Stimulated activated CD4-positive, alpha-beta T cell treated with anti-CD3 and anti-CD28 coated beads, TNF-alpha, amount 100 ng/mL, for 24 hours (primary cell): ENCODE measurements at regions not wholly inside any gene's neighbourhood (a gene's known extent, or its start where the extent isn't known, plus 50 kb on each side); places are given as distances from the start of the nearest gene placed in this dataset.

ENCODE experiments used
- DNase-seq, 3 experiments: peaks; one replicate each; pipeline ENCODE4 v3.0.0-alpha.2; 2020; ENCODE audit warnings: low read depth in 3 of 3

DNA sequence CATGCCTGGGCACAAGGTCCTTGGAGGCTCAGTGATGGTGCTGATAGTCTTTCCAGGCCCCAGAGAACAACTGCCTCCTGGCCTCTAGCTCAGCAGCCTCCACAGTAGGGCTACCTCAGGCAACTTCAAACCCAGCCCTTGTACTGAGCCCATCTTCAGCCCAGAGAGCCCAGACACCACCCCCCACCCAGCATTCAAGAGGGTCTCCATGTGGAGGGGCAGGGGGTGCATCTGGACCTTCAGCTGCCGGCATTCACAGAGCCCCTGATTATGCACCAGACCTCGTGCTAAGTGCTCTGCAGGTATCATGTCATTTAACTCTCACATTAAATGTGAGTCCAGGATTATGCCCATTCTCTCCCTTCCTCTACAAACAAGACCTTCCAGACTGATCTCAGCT, 197.0 kb upstream of the ZC3H12A start:
- DNase-seq = no peak

GRCh38 chr1:37281354-37281753, 193.0 kb upstream of the ZC3H12A start:
- DNase-seq = no peak

DNA sequence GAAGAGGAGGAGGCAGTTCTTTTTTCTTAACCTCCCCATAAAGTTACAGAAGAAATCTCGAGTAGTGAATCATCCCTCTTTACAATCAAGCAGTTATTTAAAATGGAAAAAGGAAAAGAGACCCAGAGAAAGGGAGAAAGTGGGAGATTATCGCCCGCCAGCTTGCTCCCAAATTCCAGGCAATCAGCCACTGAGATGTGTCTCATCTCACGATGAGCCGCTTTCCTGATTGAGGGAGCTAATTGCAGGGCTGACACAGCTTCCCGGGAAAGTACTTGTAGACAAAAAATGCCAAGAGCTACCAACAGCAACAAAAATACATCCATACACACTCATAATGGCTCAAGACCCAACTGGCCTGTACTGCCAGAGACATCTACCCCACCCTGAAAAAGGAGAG, 191.6 kb upstream of the ZC3H12A start:
- no peak for DNase-seq

GRCh38 chr1:37284053-37284452, 190.3 kb upstream of the ZC3H12A start:
- no peak for DNase-seq

DNA sequence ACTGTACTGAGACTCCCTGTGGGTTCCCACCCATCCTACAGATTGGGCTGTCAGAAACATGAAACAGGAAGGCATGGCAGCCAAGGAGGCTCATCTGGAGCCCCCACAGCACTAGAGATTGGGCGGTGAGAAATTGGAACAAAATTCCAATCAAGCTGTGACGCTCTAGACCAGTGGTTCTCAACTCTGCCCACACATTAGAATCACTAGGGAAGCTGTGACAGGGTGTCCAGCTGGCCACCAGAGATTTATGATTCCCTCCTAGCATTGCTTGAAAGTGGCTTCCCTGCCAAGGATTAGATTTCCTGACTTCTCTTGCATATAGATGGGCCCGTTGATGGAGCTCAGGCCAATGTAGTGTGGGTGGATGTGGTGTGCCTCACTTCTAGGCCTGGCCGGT, 187.5 kb upstream of the ZC3H12A start:
- no peak for DNase-seq

GRCh38 chr1:37288900-37289299, 185.5 kb upstream of the ZC3H12A start:
- DNase-seq = peak in 1 of 3 experiments; percentile 1

GRCh38 chr1:37290718-37291117, 183.7 kb upstream of the ZC3H12A start:
- DNase-seq = no peak

GRCh38 chr1:37292789-37293188, 181.6 kb upstream of the ZC3H12A start:
- DNase-seq = no peak

DNA sequence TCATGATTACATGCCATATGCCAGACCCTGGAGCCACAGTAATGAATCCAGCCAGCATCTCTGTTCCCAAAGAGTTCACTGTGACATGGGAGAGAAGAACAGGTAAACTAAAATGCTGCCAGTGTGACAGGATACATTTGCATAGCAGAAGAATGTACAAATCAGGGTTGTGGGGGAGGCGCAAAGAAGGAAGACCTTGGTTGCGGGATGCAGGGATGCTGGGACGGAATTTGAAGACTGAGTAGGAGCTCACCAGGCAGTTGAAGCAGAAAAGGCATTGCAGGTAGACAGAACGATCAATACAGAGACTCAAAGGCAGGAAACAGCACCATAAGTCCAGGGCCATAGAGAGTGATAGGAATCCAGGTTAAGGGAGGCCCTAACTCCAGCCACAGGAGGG, 180.3 kb upstream of the ZC3H12A start:
- no peak for DNase-seq

DNA sequence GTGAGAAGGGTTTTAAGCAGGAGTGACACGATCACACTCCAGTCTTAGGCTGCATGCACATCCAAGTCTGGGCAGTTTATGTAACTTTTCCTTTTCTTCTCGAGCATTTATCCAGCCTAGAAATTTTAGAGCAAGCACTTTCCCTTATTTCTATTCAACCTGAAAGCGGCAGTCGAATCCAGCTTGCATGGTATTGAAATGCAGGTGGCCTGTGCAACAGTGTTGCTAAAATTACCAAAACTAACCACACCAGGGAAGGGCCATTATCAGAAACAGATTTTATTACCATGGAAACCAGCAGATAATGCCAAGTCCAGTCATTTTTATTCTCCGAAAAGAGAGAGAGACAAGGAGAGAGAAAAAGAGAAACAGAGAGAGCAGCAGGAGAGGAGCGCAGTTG, 179.9 kb upstream of the ZC3H12A start:
- no peak for DNase-seq

DNA sequence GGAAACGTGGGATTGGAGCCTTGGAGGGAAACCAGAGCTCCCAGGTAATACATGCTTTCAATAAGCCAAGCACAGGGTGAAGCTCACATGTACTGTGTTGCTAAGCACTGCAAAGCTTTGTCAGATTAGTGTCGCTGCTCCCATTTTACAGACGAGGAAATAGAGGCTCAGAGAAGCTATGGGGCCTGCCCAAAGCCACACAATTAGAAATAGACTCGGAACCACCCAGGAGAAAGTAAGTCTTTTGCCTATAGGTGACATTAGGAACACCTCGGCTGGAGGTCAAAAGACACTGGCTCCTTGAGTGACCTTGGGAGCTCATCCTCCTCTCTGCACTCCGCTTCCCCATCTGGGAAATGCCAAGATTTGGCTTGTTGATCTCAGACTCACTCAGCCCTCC, 175.6 kb upstream of the ZC3H12A start:
- DNase-seq = no peak

DNA sequence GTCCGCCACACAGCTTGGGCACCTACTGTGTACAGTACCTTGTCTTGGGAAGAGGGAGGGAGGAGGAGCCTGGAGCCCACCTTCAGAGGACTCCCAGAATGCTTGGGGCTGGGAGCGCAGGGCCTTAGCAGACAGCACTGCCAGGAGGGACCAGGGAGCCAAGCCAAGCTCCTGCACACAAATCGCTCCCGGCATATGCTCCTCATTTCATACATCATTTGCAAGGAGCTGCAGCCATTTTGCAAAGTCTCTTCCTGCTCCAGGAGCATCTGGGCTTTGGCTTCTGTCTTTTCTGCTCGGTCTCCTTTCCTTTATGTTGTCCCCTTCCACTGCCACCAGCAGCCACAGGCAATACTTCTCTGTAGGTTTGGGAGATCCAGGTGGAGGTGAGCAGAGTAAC, 175.2 kb upstream of the ZC3H12A start:
- DNase-seq = no peak

DNA sequence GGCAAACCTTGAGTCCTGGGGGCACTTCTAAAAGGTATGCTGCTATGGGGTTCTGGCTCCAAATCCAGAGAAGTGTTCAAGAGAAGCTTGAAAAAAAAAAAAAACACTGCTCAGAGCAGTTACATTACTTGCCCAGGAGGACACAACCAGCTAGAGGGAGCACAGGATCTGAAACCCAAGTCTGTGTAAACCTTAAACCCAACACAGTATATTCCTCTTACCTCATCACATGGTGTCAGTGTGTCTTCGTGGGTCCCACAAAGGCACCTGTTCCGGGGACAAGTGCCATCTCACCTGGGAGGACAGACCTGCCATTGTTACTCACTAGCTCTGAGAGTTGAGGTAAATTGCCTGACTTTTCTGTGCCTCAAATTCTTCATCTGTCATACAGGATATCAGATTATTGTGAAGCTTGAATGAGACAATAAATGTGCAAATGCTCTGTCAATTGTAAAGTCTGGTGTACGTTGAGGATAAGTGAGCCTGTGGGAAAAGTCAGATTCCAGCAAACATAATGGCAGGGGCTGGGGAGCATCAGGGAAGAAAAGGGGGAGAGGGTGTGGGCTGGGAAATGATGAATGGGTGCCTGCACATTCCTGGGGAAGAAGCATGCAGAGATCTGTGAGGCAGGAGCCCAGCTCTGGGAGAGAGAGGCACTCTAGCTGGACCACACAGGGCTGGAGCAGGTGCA, 170.4 kb upstream of the ZC3H12A start:
- DNase-seq = no peak

- DNase-seq = no peak
These were observed 169.3 kb upstream of the ZC3H12A start for GRCh38 chr1:37305108-37305507.

DNA sequence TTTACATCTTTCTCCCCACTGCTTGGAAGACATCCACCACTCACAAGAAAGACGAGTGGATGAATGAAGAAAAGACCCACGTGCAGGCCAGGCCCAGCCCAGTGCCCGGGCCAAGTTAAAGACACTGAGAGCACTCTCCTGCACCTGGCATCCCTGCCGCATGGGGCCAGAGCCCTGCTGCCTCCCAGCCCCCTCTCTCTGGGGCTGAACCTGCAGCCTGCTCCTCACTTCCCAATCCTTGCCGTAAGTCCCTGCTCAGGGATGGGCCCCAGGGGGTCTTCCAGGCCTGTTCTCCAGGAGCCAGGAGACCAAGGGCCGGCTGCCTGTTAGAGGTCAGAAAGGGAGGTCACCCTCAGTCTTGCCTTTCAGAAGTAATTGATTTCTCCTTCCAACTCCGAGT, 168.5 kb upstream of the ZC3H12A start:
- DNase-seq = no peak

- no peak for DNase-seq
These were observed 167.9 kb upstream of the ZC3H12A start for GRCh38 chr1:37306461-37306860.

DNA sequence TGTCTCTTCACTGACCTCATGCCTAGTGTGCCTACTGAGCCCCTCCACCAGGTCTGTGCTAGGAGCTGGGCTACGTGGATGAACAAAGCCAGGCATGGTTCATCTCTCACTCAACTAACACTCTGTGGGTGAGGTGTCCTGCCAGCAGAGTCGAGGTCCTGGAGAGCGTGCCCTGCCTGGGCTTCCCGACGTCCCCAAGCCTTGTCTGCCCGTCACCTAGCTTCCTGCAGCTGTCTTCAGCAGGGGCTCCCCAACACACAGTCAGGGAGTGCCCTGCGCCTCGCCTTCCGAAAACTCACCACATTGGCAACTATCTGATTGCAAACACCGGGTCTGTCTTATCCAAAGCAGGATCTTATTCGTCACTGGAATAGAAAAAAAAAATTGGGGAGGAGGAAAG, 167.5 kb upstream of the ZC3H12A start:
- no peak for DNase-seq

DNA sequence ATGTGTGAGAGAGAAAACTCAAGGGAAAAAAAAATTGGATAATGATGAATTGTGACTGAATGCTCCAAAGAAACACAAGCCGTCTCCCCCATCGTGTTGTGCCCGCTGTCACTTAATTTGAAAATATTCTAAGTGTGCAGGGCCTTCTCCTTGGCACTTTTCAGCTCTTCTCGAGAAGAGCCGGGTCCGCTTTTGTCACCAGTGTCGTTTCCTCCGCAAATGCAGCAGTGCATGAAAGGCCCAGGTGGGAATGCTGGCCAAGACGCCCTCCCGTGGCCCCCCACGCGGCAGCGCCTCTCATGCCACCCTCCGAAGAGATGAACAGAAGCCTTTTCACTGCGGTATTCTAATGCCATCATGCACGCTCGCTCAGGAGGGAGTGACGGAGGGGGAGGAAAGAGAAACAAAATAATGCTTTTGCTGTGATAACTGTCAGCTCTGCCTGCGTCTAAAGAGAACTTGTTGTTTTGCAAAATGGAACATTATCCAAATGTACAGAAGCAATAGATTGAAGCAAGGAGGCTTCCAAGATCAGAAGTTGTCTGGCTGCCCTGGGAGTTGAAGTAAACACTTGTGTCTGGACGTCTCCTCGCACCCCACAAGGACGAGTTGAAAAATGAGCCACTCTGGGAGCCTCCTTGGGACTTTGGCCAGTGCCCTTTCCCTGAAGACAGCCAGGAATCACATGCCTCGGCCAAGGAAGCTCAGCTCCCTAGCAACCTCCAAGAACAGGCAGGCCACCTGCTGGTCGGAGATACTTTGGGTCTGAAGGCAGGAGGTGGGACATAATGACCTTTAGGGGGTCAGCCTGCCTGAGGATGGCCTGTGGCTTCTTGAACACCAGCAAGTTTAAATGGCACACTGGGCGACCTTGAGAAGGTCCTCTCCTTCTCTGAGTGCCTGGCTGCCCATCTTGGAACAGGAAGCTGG, 166.1 kb upstream of the ZC3H12A start:
- DNase-seq = no peak

GRCh38 chr1:37309574-37309973, 164.8 kb upstream of the ZC3H12A start:
- no peak for DNase-seq

DNA sequence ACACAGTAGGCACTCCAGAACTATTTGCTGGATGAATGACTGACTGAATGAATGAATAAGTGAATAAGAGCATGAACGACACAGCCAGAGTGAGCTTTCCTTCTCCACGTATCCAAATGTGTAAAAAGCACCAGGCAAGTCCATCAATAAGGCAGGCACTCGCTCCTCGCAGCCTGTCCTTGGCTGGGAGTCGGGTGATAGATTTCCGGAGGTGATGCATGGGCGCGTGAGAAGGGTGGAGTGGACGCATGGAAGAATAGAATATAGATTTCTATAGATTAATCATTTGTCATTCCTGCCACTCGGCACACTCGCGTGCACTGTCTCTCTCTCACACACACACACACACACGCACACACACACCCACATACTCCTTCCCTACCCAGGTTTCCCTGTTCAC, 164.3 kb upstream of the ZC3H12A start:
- DNase-seq = no peak

DNA sequence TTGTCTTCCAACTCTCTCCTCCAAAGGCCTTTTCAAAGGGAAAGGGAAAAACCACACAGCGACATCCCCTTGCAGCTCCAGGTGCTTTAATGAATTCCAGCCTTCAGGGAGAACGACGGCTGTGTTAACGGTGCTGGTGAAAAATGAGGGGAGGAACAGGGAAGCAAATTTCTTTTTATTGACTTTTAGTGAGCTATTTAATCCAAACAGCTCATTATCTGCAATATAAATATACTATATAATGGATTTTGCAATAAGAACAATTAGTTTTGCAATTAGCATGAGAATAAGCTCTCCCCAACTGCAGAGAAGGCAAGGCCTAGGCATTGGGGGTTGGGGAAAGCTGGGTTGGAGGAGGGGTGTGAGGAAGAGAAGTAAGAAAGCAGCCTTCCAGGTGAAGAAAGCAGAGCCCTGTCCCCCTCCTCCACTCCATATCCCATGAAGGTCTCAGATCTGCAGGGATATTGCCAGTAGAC, 159.0 kb upstream of the ZC3H12A start:
- no peak for DNase-seq

DNA sequence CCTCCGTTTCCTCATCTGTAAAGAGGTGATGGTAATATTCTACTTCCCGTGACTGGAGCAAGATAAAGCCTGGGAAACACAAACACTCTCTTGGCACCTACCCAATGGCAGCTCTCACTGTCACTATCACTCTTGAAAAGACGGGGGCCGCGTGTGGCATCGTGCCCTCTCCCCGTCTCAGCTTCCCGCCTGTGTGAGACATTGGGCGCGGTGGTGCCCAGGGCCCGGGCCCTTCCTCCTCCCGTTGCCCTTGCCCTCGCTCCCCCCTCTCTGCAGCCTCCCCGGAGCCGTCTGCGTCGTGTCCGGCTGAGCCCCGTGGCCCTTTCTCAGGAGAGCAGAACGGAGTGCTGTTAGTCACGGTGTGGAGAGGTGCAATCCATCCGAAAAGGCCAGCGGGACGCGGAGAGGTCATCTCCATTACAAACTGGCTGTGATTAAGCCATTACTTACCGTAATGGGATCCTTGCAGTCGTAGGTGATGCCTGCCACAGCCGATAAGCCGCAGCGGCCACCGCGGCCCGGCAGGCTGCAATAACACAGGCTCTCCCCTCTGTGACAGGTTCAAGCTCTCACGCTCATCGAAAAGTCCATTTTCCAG, 156.4 kb upstream of the ZC3H12A start:
- no peak for DNase-seq

- no peak for DNase-seq
These were observed 155.9 kb upstream of the ZC3H12A start for GRCh38 chr1:37318490-37318889.
